DOHH2 (cell line): ENCODE measurements at regions not wholly inside any gene's neighbourhood (a gene's known extent, or its start where the extent isn't known, plus 50 kb on each side); places are given as distances from the start of the nearest gene placed in this dataset.

ENCODE experiments used
- EZH2phosphoT487 ChIP-seq: fragments of 200-600 bp; sonication (generic); IDR thresholded peaks from 2 replicates; pipeline ENCODE4 v1.6.1; 2017; ENCODE audit warnings: borderline replicate concordance, mild to moderate bottlenecking, antibody characterized with exemption, low read length, moderate library complexity, mixed read lengths
- TF ChIP-seq, protein P1 (sequence below): fragments of 200-600 bp; sonication (generic); IDR thresholded peaks from one replicate; pipeline ENCODE4 v1.5.1; 2014; ENCODE audit warnings: antibody characterized with exemption, mild to moderate bottlenecking, low read depth, low read length; ENCODE audit not compliant: poor library complexity, severe bottlenecking

DNA sequence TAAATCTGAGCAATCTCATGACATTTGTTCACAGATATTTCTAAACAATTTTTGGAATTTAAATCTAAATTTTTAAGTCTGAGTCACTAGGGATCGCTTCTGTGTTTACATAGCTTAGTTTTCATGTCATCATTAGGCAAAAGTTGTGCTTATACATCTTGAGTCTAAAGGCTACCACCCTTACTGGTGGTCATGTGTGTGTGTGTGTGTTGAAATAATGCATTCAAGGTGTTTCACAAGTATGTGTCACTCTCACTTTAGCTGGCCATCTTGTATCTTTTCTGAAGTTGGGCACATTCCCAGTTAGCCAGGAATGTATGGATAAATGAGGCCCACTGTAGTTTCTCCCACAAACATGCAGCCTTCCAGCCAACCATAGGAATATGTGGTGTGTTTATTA, 1162.5 kb upstream of the PRMT6 start:
- TF ChIP-seq, protein P1, sequence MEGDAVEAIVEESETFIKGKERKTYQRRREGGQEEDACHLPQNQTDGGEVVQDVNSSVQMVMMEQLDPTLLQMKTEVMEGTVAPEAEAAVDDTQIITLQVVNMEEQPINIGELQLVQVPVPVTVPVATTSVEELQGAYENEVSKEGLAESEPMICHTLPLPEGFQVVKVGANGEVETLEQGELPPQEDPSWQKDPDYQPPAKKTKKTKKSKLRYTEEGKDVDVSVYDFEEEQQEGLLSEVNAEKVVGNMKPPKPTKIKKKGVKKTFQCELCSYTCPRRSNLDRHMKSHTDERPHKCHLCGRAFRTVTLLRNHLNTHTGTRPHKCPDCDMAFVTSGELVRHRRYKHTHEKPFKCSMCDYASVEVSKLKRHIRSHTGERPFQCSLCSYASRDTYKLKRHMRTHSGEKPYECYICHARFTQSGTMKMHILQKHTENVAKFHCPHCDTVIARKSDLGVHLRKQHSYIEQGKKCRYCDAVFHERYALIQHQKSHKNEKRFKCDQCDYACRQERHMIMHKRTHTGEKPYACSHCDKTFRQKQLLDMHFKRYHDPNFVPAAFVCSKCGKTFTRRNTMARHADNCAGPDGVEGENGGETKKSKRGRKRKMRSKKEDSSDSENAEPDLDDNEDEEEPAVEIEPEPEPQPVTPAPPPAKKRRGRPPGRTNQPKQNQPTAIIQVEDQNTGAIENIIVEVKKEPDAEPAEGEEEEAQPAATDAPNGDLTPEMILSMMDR = no peak
- no peak for TF ChIP-seq EZH2phosphoT487
